Tibial nerve (tissue), 4 donors: ENCODE measurements at regions not wholly inside any gene's neighbourhood (a gene's known extent, or its start where the extent isn't known, plus 50 kb on each side); places are given as distances from the start of the nearest gene placed in this dataset.

Experiments
- EP300 ChIP-seq, 2 donors: sonication (generic); formaldehyde crosslinking; IDR thresholded peaks; one replicate each; pipeline ENCODE4 v1.6.1; 2017; ENCODE audit warnings: antibody characterized with exemption in 2 of 2, mild to moderate bottlenecking in 1 of 2
- POLR2A ChIP-seq, 2 donors: fragments of 450-650 bp; IDR thresholded peaks; one replicate each; pipeline ENCODE4 v1.6.1; 2017; ENCODE audit warnings: antibody characterized with exemption in 2 of 2, mild to moderate bottlenecking in 2 of 2, moderate library complexity in 2 of 2
- TF ChIP-seq, protein P1 (sequence below), 5 experiments: fragments of 200-600 bp in 3 of 5; fragments of 450-650 bp in 2 of 5; sonication (generic) in 3 of 5; IDR thresholded peaks; one replicate each; pipeline ENCODE4 v1.5.1; 2016 to 2019; ENCODE audit warnings: antibody characterized with exemption in 5 of 5, mild to moderate bottlenecking in 3 of 5, moderate library complexity in 2 of 5

GRCh38 chr6:81806793-81807565, 54.5 kb upstream of the TENT5A start:
- TF ChIP-seq, protein P1, sequence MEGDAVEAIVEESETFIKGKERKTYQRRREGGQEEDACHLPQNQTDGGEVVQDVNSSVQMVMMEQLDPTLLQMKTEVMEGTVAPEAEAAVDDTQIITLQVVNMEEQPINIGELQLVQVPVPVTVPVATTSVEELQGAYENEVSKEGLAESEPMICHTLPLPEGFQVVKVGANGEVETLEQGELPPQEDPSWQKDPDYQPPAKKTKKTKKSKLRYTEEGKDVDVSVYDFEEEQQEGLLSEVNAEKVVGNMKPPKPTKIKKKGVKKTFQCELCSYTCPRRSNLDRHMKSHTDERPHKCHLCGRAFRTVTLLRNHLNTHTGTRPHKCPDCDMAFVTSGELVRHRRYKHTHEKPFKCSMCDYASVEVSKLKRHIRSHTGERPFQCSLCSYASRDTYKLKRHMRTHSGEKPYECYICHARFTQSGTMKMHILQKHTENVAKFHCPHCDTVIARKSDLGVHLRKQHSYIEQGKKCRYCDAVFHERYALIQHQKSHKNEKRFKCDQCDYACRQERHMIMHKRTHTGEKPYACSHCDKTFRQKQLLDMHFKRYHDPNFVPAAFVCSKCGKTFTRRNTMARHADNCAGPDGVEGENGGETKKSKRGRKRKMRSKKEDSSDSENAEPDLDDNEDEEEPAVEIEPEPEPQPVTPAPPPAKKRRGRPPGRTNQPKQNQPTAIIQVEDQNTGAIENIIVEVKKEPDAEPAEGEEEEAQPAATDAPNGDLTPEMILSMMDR (IDR thresholded peaks at IDR 0.05): no peak
- TF ChIP-seq EP300 (IDR thresholded peaks at IDR 0.05) (no peak), POLR2A (IDR thresholded peaks at IDR 0.05) (no peak)
